ENCODE measurements at regions not wholly inside any gene's neighbourhood (a gene's known extent, or its start where the extent isn't known, plus 50 kb on each side); places are given as distances from the start of the nearest gene placed in this dataset.

DNA sequence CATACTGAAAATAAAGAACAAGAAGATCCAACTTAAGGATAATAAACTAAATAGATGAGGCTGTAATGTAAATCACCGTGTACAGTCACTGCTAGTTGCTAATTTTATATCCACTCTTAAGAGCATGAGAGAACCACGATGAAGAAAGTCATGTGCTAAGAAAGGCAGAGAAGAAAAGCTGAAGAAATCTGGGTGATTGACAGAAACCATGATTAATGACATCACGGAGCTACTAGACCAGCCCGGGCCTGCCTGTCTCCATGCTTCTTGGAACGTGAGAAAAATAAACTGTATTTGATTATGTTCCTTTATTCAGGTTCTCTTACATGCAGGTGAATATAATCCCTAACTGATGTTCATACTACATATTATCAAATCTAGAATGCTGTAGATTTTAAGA lies 84.2 kb upstream of the E2F3 start:
- TF ChIP-seq POLR2A (IDR thresholded peaks at IDR 0.05; ENCODE audit: low read length) (no peak), GATA1 (IDR thresholded peaks at IDR 0.05; ENCODE audit: low read depth, low read length) (no peak)

All from erythroblast (primary cell).